NT2/D1 (cell line): ENCODE measurements at regions not wholly inside any gene's neighbourhood (a gene's known extent, or its start where the extent isn't known, plus 50 kb on each side); places are given as distances from the start of the nearest gene placed in this dataset.

Source experiments
- SUZ12 ChIP-seq: IDR thresholded peaks from 2 replicates; pipeline ENCODE4 v1.6.1; 2011; ENCODE audit not compliant: insufficient read length, insufficient read depth; ENCODE audit errors: extremely low read depth
- YY1 ChIP-seq: IDR thresholded peaks from 2 replicates; pipeline ENCODE4 v1.6.1; 2011; ENCODE audit not compliant: insufficient read length, insufficient read depth
- ZNF274 ChIP-seq: IDR thresholded peaks from 2 replicates; pipeline ENCODE4 v1.6.1; 2011; ENCODE audit warnings: mild to moderate bottlenecking, low read depth, low read length

- TF ChIP-seq SUZ12 (no peak), ZNF274 (no peak), YY1 (no peak)
Observed at GRCh38 chr13:111904701-111905608, 162.0 kb upstream of the SOX1 start.
